Calu3 (cell line): ENCODE measurements at regions not wholly inside any gene's neighbourhood (a gene's known extent, or its start where the extent isn't known, plus 50 kb on each side); places are given as distances from the start of the nearest gene placed in this dataset.

Source experiments
- BruUV-seq: library from RNA; stranded (reverse); fragments of 400-500 nt; replicated peaks from 2 replicates; lab custom pipeline; 2021; lab: Mats Ljungman, UMichigan
- CTCF ChIA-PET: fragments of 300-600 bp; sonication (Branson Sonifier 250); formaldehyde crosslinking; loops from one replicate; lab custom pipeline; 2022; ENCODE audit warnings: antibody characterized with exemption; lab: Charles Lee
- DNase-seq: peaks from one replicate; pipeline ENCODE4 v3.0.0; 2022
- H3K27ac Mint-ChIP-seq: one replicate; pipeline ENCODE4 v1.8.0; 2022; ENCODE audit warnings: mixed read lengths; ENCODE audit not compliant: unreplicated experiment
- H3K27me3 Mint-ChIP-seq: one replicate; pipeline ENCODE4 v1.8.0; 2022; ENCODE audit warnings: mixed read lengths; ENCODE audit not compliant: unreplicated experiment
- H3K36me3 Mint-ChIP-seq: one replicate; pipeline ENCODE4 v1.8.0; 2022; ENCODE audit warnings: mild to moderate bottlenecking, moderate library complexity, mixed read lengths; ENCODE audit not compliant: insufficient read depth, unreplicated experiment
- H3K4me1 Mint-ChIP-seq: one replicate; pipeline ENCODE4 v1.8.0; 2022; ENCODE audit warnings: mild to moderate bottlenecking, low read depth, mixed read lengths; ENCODE audit not compliant: unreplicated experiment
- H3K4me3 Mint-ChIP-seq: one replicate; pipeline ENCODE4 v1.8.0; 2022; ENCODE audit warnings: mild to moderate bottlenecking, low read depth, moderate library complexity, mixed read lengths; ENCODE audit not compliant: unreplicated experiment
- H3K9me3 Mint-ChIP-seq: one replicate; pipeline ENCODE4 v1.8.0; 2022; ENCODE audit warnings: low read depth, mixed read lengths; ENCODE audit not compliant: unreplicated experiment
- intact Hi-C: fragments of 100-400 bp; cut with micrococcal nuclease; formaldehyde crosslinking; loops from one replicate; pipeline ENCODE4 v1.10.0; 2022; ENCODE audit not compliant: unreplicated experiment
- TF ChIP-seq, protein P1 (sequence below): fragments of 200-600 bp; IDR thresholded peaks from one replicate; pipeline ENCODE4 v1.8.0; 2022; ENCODE audit warnings: antibody characterized with exemption; ENCODE audit not compliant: unreplicated experiment

DNA sequence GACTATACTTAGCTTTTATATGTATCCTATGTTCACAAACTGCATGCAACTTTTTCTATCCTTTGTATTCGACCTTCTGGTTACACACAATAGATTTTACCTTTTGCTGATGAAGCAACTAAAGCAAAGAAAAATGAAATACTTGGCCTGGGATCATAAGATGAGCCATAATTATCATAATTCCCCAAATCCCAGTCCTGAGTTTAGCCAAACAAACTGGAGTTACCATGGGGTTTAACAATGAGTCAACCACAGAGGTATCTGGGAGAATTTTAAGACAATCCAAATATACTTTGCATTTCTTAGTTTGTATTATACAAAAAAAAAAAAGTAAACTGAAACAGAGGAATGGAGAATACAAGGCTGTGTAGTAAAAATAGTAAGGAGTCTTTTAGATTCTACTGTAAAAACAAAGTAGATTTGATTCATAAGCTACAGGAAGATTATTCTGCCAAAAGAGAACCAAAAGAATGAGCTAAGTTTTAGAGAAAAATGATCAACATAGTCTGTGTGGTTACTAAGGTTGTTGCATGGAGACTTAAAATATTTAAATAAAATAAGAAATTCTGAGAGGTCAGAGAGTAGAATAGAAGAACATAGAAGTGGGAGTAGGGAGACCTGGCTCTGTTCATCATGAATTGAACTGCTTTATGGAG lies 60.4 kb upstream of the GORAB start:
- H3K4me3 Mint-ChIP-seq: no peak overlapping the region
- CTCF ChIA-PET: no interaction called here
- TF ChIP-seq, protein P1, sequence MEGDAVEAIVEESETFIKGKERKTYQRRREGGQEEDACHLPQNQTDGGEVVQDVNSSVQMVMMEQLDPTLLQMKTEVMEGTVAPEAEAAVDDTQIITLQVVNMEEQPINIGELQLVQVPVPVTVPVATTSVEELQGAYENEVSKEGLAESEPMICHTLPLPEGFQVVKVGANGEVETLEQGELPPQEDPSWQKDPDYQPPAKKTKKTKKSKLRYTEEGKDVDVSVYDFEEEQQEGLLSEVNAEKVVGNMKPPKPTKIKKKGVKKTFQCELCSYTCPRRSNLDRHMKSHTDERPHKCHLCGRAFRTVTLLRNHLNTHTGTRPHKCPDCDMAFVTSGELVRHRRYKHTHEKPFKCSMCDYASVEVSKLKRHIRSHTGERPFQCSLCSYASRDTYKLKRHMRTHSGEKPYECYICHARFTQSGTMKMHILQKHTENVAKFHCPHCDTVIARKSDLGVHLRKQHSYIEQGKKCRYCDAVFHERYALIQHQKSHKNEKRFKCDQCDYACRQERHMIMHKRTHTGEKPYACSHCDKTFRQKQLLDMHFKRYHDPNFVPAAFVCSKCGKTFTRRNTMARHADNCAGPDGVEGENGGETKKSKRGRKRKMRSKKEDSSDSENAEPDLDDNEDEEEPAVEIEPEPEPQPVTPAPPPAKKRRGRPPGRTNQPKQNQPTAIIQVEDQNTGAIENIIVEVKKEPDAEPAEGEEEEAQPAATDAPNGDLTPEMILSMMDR: no peak
- H3K9me3 Mint-ChIP-seq: no peaks in the 10 kb centered on the region
- H3K4me1 Mint-ChIP-seq: no peaks in the 10 kb centered on the region
- BruUV-seq: no TSS peak
- DNase-seq: no peak
- no peaks in the 10 kb centered on the region for H3K27me3 Mint-ChIP-seq
- no peak overlapping the region for H3K27ac Mint-ChIP-seq
- intact Hi-C loops: no loop called here
- H3K36me3 Mint-ChIP-seq: no peaks in the 10 kb centered on the region

DNA sequence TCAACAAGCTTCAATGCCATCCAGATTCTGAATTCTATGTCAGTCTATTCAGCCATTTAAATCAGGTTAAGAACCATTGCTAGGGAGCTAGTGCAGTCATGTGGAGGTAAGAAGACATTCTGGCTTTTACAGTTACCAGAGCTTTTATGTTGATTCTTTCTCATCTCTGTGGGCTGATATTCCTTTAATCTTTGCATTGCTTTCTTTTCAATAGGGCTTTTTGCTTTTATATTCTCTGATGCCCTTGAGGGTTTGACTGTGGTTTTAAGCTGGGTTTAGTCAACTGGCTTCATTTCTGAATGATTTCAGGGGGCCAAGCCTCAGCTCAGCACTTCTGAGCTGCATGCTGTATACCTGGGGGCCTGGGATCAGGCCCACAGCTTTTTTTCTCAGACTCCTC lies 51.0 kb upstream of the GORAB start:
- H3K4me1 Mint-ChIP-seq: no peaks in the 10 kb centered on the region
- no peak overlapping the region for H3K27ac Mint-ChIP-seq
- H3K9me3 Mint-ChIP-seq: no peaks in the 10 kb centered on the region
- no peak overlapping the region for H3K4me3 Mint-ChIP-seq
- H3K36me3 Mint-ChIP-seq: no peaks in the 10 kb centered on the region
- CTCF ChIA-PET: no interaction called here
- TF ChIP-seq, protein P1: no peak
- no peak for DNase-seq
- intact Hi-C loops: no loop called here
- no TSS peak for BruUV-seq
- no peaks in the 10 kb centered on the region for H3K27me3 Mint-ChIP-seq
